Activated CD8-positive, alpha-beta memory T cell treated with anti-CD3 and anti-CD28 coated beads for 36 hours (primary cell): ENCODE measurements at regions not wholly inside any gene's neighbourhood (a gene's known extent, or its start where the extent isn't known, plus 50 kb on each side); places are given as distances from the start of the nearest gene placed in this dataset.

Experiments
- CTCF ChIA-PET: fragments of 350-600 bp; sonication (Branson Sonifier 250); formaldehyde crosslinking; loops from one replicate; lab custom pipeline; 2021; ENCODE audit warnings: antibody characterized with exemption; lab: Charles Lee
- POLR2A ChIA-PET: fragments of 350-600 bp; sonication (Branson Sonifier 250); formaldehyde crosslinking; loops from one replicate; lab custom pipeline; 2021; ENCODE audit warnings: antibody characterized with exemption; lab: Charles Lee

GRCh38 chr2:66919286-66919685, 477.8 kb upstream of the ETAA1 start:
- ChIA-PET CTCF (no interaction called here), POLR2A (no interaction called here)

GRCh38 chr2:66920415-66920814, 476.7 kb upstream of the ETAA1 start:
- POLR2A ChIA-PET = no interaction called here
- CTCF ChIA-PET = no interaction called here

GRCh38 chr2:66925128-66925527, 472.0 kb upstream of the ETAA1 start:
- CTCF ChIA-PET = no interaction called here
- POLR2A ChIA-PET = no interaction called here

- ChIA-PET CTCF (no interaction called here), POLR2A (no interaction called here)
These were observed 470.5 kb upstream of the ETAA1 start for GRCh38 chr2:66926594-66927112.

GRCh38 chr2:66929632-66930338, 467.3 kb upstream of the ETAA1 start:
- CTCF ChIA-PET = no interaction called here
- POLR2A ChIA-PET = no interaction called here

GRCh38 chr2:66930339-66931220, 466.6 kb upstream of the ETAA1 start:
- POLR2A ChIA-PET = no interaction called here
- CTCF ChIA-PET = no interaction called here

GRCh38 chr2:66938471-66938967, 458.6 kb upstream of the ETAA1 start:
- CTCF ChIA-PET = no interaction called here
- POLR2A ChIA-PET = no interaction called here

GRCh38 chr2:66940080-66940479, 457.1 kb upstream of the ETAA1 start:
- CTCF ChIA-PET = no interaction called here

GRCh38 chr2:66948234-66948633, 448.9 kb upstream of the ETAA1 start:
- POLR2A ChIA-PET = no interaction called here
- CTCF ChIA-PET = no interaction called here

More at GRCh38 chr2:66940080-66940479, 457.1 kb upstream of the ETAA1 start:
- POLR2A ChIA-PET = no interaction called here

- CTCF ChIA-PET = no interaction called here
- POLR2A ChIA-PET = no interaction called here
These were observed 439.9 kb upstream of the ETAA1 start for GRCh38 chr2:66957198-66957597.

- CTCF ChIA-PET = no interaction called here
- POLR2A ChIA-PET = no interaction called here
These were observed 439.5 kb upstream of the ETAA1 start for GRCh38 chr2:66957677-66958076.

GRCh38 chr2:66960161-66960560, 437.0 kb upstream of the ETAA1 start:
- ChIA-PET POLR2A (no interaction called here), CTCF (no interaction called here)

- ChIA-PET CTCF (no interaction called here), POLR2A (no interaction called here)
These were observed 434.4 kb upstream of the ETAA1 start for GRCh38 chr2:66962716-66963115.

GRCh38 chr2:66966631-66967030, 430.5 kb upstream of the ETAA1 start:
- ChIA-PET POLR2A (no interaction called here), CTCF (no interaction called here)

GRCh38 chr2:66968946-66969345, 428.2 kb upstream of the ETAA1 start:
- ChIA-PET POLR2A (no interaction called here), CTCF (no interaction called here)

- CTCF ChIA-PET = no interaction called here
These were observed 416.1 kb upstream of the ETAA1 start for GRCh38 chr2:66981074-66981473.

GRCh38 chr2:66982766-66983165, 414.4 kb upstream of the ETAA1 start:
- ChIA-PET POLR2A (no interaction called here), CTCF (no interaction called here)

More at GRCh38 chr2:66981074-66981473, 416.1 kb upstream of the ETAA1 start:
- POLR2A ChIA-PET = no interaction called here

- POLR2A ChIA-PET = no interaction called here
- CTCF ChIA-PET = no interaction called here
These were observed 412.3 kb upstream of the ETAA1 start for GRCh38 chr2:66984864-66985263.

- ChIA-PET CTCF (no interaction called here), POLR2A (no interaction called here)
These were observed 411.2 kb upstream of the ETAA1 start for GRCh38 chr2:66985906-66986305.

GRCh38 chr2:66987733-66988132, 409.4 kb upstream of the ETAA1 start:
- ChIA-PET CTCF (no interaction called here), POLR2A (no interaction called here)

GRCh38 chr2:66994654-66995053, 402.5 kb upstream of the ETAA1 start:
- POLR2A ChIA-PET = no interaction called here
- CTCF ChIA-PET = no interaction called here
